ENCODE measurements at regions not wholly inside any gene's neighbourhood (a gene's known extent, or its start where the extent isn't known, plus 50 kb on each side); places are given as distances from the start of the nearest gene placed in this dataset.

GRCh38 chr20:39227416-39227815, 265.3 kb downstream of the DHX35 start:
- no peak for TF ChIP-seq EP300 (IDR thresholded peaks at IDR 0.05)
- TF ChIP-seq, protein P1, sequence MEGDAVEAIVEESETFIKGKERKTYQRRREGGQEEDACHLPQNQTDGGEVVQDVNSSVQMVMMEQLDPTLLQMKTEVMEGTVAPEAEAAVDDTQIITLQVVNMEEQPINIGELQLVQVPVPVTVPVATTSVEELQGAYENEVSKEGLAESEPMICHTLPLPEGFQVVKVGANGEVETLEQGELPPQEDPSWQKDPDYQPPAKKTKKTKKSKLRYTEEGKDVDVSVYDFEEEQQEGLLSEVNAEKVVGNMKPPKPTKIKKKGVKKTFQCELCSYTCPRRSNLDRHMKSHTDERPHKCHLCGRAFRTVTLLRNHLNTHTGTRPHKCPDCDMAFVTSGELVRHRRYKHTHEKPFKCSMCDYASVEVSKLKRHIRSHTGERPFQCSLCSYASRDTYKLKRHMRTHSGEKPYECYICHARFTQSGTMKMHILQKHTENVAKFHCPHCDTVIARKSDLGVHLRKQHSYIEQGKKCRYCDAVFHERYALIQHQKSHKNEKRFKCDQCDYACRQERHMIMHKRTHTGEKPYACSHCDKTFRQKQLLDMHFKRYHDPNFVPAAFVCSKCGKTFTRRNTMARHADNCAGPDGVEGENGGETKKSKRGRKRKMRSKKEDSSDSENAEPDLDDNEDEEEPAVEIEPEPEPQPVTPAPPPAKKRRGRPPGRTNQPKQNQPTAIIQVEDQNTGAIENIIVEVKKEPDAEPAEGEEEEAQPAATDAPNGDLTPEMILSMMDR (IDR thresholded peaks at IDR 0.05): no peak
- TF ChIP-seq POLR2AphosphoS5 (IDR thresholded peaks at IDR 0.05): no peak
- no peak for TF ChIP-seq POLR2A (IDR thresholded peaks at IDR 0.05)
- no peaks in the 10 kb centered on the region for H3K4me1 ChIP-seq
- intact Hi-C loops (cut with DNase I; ENCODE audit: low total_unique reads): no loop called here
- H3K36me3 ChIP-seq: no peaks in the 10 kb centered on the region
- H3K27ac ChIP-seq: no peak overlapping the region
- H3K4me3 ChIP-seq: no peak overlapping the region
- H3K9me3 ChIP-seq: no peaks in the 10 kb centered on the region
- 68 to 84% (median 80%) methylated on average over 7 of the region's 7 CpGs for WGBS, 5 donors
- DNase-seq: no peak
- H3K27me3 ChIP-seq: no peaks in the 10 kb centered on the region

DNA sequence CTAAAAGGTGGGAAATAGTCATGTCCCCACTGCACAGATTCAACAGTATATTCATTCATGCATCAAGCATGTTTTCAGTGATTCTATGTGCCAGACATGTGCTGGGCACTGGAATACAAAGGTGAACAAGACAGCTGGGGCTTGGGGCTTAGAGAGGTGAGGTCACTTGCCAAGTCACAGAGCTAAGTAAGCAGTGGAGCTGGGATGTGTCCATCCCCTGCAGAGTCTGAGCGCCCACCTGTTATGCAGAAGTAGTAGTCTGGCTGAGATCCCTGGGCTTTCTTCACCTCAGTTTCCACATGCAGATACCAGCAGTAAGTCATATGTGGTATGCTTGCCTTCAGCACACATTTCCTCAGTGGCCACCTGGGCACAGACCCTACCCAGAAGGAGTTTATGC, 263.8 kb downstream of the DHX35 start:
- intact Hi-C loops (cut with DNase I; ENCODE audit: low total_unique reads): no loop called here
- WGBS, 5 donors: 72 to 100% (median 84%) methylated on average over 1 of the region's 1 CpG
- H3K4me3 ChIP-seq: no peak overlapping the region
- no peak overlapping the region for H3K27ac ChIP-seq
- no peaks in the 10 kb centered on the region for H3K27me3 ChIP-seq
- TF ChIP-seq, protein P1 (IDR thresholded peaks at IDR 0.05): no peak
- TF ChIP-seq EP300 (IDR thresholded peaks at IDR 0.05) (no peak), POLR2AphosphoS5 (IDR thresholded peaks at IDR 0.05) (no peak)
- no peak for DNase-seq
- no peaks in the 10 kb centered on the region for H3K4me1 ChIP-seq
- no peaks in the 10 kb centered on the region for H3K9me3 ChIP-seq
- no peaks in the 10 kb centered on the region for H3K36me3 ChIP-seq

GRCh38 chr20:39225536-39225935, 263.4 kb downstream of the DHX35 start:
- no peaks in the 10 kb centered on the region for H3K4me1 ChIP-seq
- no peak overlapping the region for H3K4me3 ChIP-seq
- H3K36me3 ChIP-seq: no peaks in the 10 kb centered on the region
- TF ChIP-seq EP300 (IDR thresholded peaks at IDR 0.05): no peak
- no peak for TF ChIP-seq POLR2AphosphoS5 (IDR thresholded peaks at IDR 0.05)
- no peak for TF ChIP-seq POLR2A (IDR thresholded peaks at IDR 0.05)
- TF ChIP-seq, protein P1 (IDR thresholded peaks at IDR 0.05): no peak
- H3K27ac ChIP-seq: no peak overlapping the region
- WGBS, 5 donors: 49 to 57% (median 55%) methylated on average over 5 of the region's 5 CpGs
- H3K9me3 ChIP-seq: no peaks in the 10 kb centered on the region
- DNase-seq: no peak
- intact Hi-C loops (cut with DNase I; ENCODE audit: low total_unique reads): no loop called here
- H3K27me3 ChIP-seq: peaks cover 0 to 1% (median 0%) of the 10 kb centered on the region in 3 donors

DNA sequence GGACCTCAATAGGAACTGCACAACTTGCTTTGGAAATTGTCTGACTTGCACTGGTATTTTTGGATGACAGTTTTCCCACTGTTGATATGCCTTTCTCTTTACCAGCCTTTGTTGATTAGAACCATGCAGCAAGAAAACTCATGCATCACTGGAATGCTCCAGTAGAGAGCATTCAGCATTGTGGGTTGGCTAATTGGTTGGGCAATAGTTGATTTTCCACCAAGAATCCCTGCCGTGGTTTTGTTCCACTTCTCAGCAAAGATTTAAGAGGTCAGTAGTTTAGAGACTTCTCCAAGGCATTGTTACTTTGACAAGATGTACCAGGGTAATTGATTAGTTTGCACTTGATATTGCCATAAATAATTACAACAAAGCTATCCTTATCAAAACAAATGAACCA, 260.0 kb downstream of the DHX35 start:
- no peak for DNase-seq
- 9 to 29% (median 15%) methylated on average over 1 of the region's 1 CpG for WGBS, 5 donors
- TF ChIP-seq, protein P1 (IDR thresholded peaks at IDR 0.05): no peak
- TF ChIP-seq EP300 (IDR thresholded peaks at IDR 0.05): no peak
- TF ChIP-seq POLR2A (IDR thresholded peaks at IDR 0.05): no peak
- no peak overlapping the region for H3K27ac ChIP-seq
- intact Hi-C loops (cut with DNase I; ENCODE audit: low total_unique reads): no loop called here
- peaks cover 0 to 3% (median 0%) of the 10 kb centered on the region in 3 donors for H3K27me3 ChIP-seq
- no peaks in the 10 kb centered on the region for H3K36me3 ChIP-seq
- no peak overlapping the region for H3K4me3 ChIP-seq
- H3K4me1 ChIP-seq: no peaks in the 10 kb centered on the region
- H3K9me3 ChIP-seq: no peaks in the 10 kb centered on the region

All from stomach (tissue), 8 donors.